Sigmoid colon (tissue), 4 donors: ENCODE measurements at regions not wholly inside any gene's neighbourhood (a gene's known extent, or its start where the extent isn't known, plus 50 kb on each side); places are given as distances from the start of the nearest gene placed in this dataset.

Experiments used
- CTCF ChIP-seq, 4 experiments: fragments of 450-650 bp in 3 of 4; fragments of 200-600 bp in 1 of 4; IDR thresholded peaks; one replicate each; pipeline ENCODE4 v1.5.1; 2016 to 2019; ENCODE audit warnings: antibody characterized with exemption in 4 of 4, mild to moderate bottlenecking in 3 of 4, moderate library complexity in 2 of 4
- POLR2AphosphoS5 ChIP-seq, 4 donors: sonication (generic); formaldehyde crosslinking; IDR thresholded peaks; one replicate each; pipeline ENCODE4 v1.6.1; 2017; ENCODE audit warnings: antibody characterized with exemption in 4 of 4

DNA sequence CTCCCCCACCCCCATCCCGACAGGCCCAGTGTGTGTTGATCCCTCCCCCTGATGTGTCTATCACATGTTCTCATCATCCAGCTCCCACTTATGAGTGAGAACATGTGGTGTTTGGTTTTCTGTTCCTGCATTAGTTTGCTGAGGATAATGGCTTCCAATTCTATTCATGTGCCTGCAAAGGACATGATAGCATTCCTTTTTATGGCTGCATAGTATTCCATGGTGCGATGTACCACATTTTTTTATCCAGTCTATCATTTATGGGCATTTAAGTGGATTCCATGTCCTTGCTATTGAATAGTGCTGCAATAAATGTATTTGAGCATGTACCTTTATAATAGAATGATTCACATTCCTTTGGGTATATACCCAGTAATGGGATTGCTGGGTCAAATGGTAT is 66.6 kb upstream of the NXT1 start:
- no peak for TF ChIP-seq CTCF (IDR thresholded peaks at IDR 0.05)
- no peak for TF ChIP-seq POLR2AphosphoS5 (IDR thresholded peaks at IDR 0.05)
